Spinal cord (tissue), 9 donors: ENCODE measurements at regions not wholly inside any gene's neighbourhood (a gene's known extent, or its start where the extent isn't known, plus 50 kb on each side); places are given as distances from the start of the nearest gene placed in this dataset.
"Not testable (repeated sequence)": the region's sequence is repeated elsewhere in the genome, so short reads cannot be mapped to it uniquely, and the experiment has no call there.

Source experiments
- DNase-seq, 6 donors: peaks; one replicate each; pipeline versions ENCODE4 v3.0.0 to v3.0.0-alpha.2; 2013 to 2015; ENCODE audit warnings: low spot score in 6 of 6, low read depth in 4 of 6
- H3K27ac ChIP-seq: one replicate; pipeline ENCODE4 v1.5.1; 2013; ENCODE audit warnings: low read depth, low read length, control low read depth
- H3K27me3 ChIP-seq: one replicate; pipeline ENCODE4 v1.6.1; 2013; ENCODE audit warnings: low read length; ENCODE audit not compliant: control insufficient read depth, insufficient read depth
- H3K36me3 ChIP-seq: one replicate; pipeline ENCODE4 v1.6.1; 2013; ENCODE audit warnings: low read length; ENCODE audit not compliant: control insufficient read depth, insufficient read depth
- H3K4me1 ChIP-seq: one replicate; pipeline ENCODE4 v1.6.1; 2013; ENCODE audit warnings: low read length; ENCODE audit not compliant: control insufficient read depth, insufficient read depth
- H3K4me3 ChIP-seq: one replicate; pipeline ENCODE4 v1.5.1; 2013; ENCODE audit warnings: low read depth, low read length, control low read depth
- H3K9me3 ChIP-seq: one replicate; pipeline ENCODE4 v1.6.1; 2013; ENCODE audit warnings: low read length; ENCODE audit not compliant: control insufficient read depth, insufficient read depth
- WGBS: methylation state at CpG from one replicate; pipeline ENCODE4 v1.1.5; 2013; ENCODE audit warnings: missing lambda C conversion rate; ENCODE audit not compliant: insufficient coverage; 5-methylcytosine and 5-hydroxymethylcytosine counted together
- donor health status: healthy.

- no peaks in the 10 kb centered on the region for H3K4me1 ChIP-seq
- DNase-seq = no peak
- no peaks in the 10 kb centered on the region for H3K9me3 ChIP-seq
- H3K27me3 ChIP-seq = no peaks in the 10 kb centered on the region
- H3K4me3 ChIP-seq = no peak overlapping the region
- WGBS = no CpG with 5 or more reads among the region's 1 CpG
- no peaks in the 10 kb centered on the region for H3K36me3 ChIP-seq
- H3K27ac ChIP-seq = no peak overlapping the region
These were observed 588.0 kb upstream of the LRRN3 start for GRCh38 chr7:110502888-110503465.

GRCh38 chr7:110507369-110507768, 583.6 kb upstream of the LRRN3 start:
- Histone ChIP-seq H3K4me3 (no peak overlapping the region), H3K27ac (no peak overlapping the region), H3K9me3 (no peaks in the 10 kb centered on the region), H3K4me1 (no peaks in the 10 kb centered on the region), H3K27me3 (no peaks in the 10 kb centered on the region), H3K36me3 (no peaks in the 10 kb centered on the region)
- peak in 1 of 6 donors; percentile 24 for DNase-seq
- WGBS = no CpG with 5 or more reads among the region's 1 CpG

DNA sequence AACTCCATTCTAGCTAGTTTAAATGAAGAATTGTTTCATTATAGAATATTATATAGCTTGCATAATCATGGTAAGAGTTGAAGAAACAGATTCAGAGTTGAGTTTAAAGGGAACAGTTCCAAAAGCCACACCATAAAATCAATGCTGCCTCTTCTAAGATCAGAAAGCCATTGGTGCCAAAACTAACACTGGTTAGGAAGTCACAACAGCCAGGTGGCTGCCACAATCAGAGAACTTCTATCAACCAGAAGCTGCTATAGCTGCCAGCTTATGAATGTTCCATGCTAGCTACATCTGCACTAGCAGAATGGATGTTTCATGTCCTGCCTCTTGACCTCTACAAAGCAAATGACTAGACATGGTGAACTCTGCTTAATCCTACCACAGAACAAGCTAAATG, 583.1 kb upstream of the LRRN3 start:
- Histone ChIP-seq H3K36me3 (no peaks in the 10 kb centered on the region), H3K27me3 (no peaks in the 10 kb centered on the region), H3K4me1 (no peaks in the 10 kb centered on the region), H3K27ac (no peak overlapping the region), H3K4me3 (no peak overlapping the region), H3K9me3 (no peaks in the 10 kb centered on the region)
- peak in 1 of 6 donors; percentile 6 for DNase-seq

DNA sequence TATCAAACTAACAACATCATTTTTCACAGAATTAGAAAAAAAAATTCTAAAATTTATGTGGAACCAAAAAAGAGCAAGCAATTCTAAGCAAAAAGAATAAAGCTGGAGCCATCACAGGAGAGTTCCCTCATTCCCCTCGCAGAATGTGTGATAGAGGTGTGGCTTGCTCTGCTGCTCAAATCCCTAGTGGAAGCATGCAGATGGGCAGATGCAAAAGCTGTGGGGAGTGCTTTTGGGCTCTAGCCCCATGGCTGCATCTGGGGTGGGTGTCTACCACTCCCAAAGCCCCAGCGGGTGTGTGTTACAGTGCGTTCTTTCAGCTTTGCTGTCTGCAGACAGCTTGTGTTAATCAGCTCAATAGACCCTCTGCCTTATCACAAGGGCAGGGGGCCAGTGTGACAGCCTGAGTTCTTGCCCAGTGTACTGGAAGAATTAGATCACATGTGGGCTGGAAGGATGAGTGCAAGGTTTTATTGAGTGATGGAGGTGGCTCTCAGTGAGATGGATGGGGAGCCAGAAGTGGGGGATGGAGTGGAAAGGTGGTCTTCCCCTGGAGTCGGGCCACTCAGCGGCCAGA, 575.9 kb upstream of the LRRN3 start:
- not testable (repeated sequence) for H3K4me3 ChIP-seq, H3K9me3 ChIP-seq, H3K36me3 ChIP-seq, H3K4me1 ChIP-seq, H3K27ac ChIP-seq, H3K27me3 ChIP-seq
- WGBS = 29% methylated on average over 3 of the region's 5 CpGs
- peak in 1 of 6 donors; percentile 3 for DNase-seq

DNA sequence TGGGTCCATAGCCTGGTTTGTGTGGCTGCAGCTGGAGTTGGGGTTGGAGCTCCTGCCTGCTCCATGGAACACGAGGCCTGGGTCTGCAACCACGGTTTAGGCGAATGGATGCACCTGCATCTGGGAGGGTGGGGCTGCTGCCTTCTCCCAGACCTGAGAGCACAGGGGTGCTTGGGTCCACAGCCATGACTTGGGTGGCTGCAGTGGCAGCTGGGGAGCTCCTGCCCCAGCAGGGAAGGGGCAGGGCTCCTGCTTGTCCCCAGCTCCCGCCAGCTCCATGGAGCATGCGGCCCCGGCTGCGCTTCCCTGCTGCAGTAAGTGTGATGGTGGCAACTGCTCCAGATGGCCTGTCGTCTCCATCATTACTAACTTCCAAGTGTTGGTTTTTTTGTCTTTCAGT, 571.1 kb upstream of the LRRN3 start:
- Histone ChIP-seq H3K36me3 (no peaks in the 10 kb centered on the region), H3K27me3 (no peaks in the 10 kb centered on the region), H3K4me1 (no peaks in the 10 kb centered on the region), H3K4me3 (no peak overlapping the region), H3K27ac (no peak overlapping the region), H3K9me3 (peaks cover 3% of the 10 kb centered on the region)
- no peak for DNase-seq
- 99% methylated on average over 7 of the region's 8 CpGs for WGBS

GRCh38 chr7:110521357-110521911, 569.5 kb upstream of the LRRN3 start:
- DNase-seq = peak in 2 of 6 donors; percentile 60 to 70

DNA sequence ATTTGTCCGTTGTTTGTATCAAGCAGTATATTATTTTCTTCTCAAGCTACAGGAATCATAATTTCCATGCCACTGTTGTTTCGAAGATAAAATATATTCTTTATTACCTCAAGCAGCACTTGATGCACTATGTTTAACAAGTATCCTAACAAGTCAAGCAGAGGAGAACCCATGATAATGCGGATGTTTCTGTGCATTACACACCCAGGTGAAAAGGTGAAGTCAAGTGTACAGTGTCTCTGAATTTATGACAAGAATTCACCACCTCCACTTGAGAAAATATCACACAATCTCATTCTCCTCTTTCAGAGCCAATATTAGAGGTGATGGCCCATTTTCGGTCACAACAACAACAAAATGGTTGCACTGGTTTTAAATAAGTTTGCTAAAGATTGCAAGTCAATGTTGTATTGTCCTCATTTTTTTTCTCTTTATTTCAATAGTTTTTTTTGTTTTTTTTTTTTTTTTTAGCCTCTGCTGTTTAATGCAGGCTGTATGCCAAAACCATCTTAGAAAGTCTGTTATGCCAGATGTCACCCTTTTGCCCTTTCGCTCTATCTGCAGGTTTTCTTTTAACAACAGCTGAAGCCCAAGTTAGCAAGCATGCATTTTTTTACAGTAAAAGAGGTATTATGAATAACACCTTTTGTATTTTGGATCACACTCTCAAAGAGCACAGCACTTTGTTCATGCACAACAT, 568.7 kb upstream of the LRRN3 start:
- no peaks in the 10 kb centered on the region for H3K27me3 ChIP-seq
- no CpG with 5 or more reads among the region's 5 CpGs for WGBS
- no peak overlapping the region for H3K27ac ChIP-seq
- peaks cover 3% of the 10 kb centered on the region for H3K9me3 ChIP-seq
- no peaks in the 10 kb centered on the region for H3K4me1 ChIP-seq
- no peak overlapping the region for H3K4me3 ChIP-seq
- H3K36me3 ChIP-seq = no peaks in the 10 kb centered on the region
- DNase-seq = peak in 2 of 6 donors; percentile 79 to 90

More at GRCh38 chr7:110521357-110521911, 569.5 kb upstream of the LRRN3 start:
- no peak overlapping the region for H3K4me3 ChIP-seq
- no peaks in the 10 kb centered on the region for H3K36me3 ChIP-seq
- H3K9me3 ChIP-seq = peaks cover 3% of the 10 kb centered on the region
- H3K27ac ChIP-seq = no peak overlapping the region
- WGBS = 37% methylated on average over 2 of the region's 8 CpGs
- no peaks in the 10 kb centered on the region for H3K27me3 ChIP-seq
- H3K4me1 ChIP-seq = no peaks in the 10 kb centered on the region

GRCh38 chr7:110522761-110523200, 568.1 kb upstream of the LRRN3 start:
- Histone ChIP-seq H3K4me1 (no peaks in the 10 kb centered on the region), H3K4me3 (no peak overlapping the region), H3K27me3 (no peaks in the 10 kb centered on the region), H3K9me3 (peaks cover 3% of the 10 kb centered on the region), H3K27ac (no peak overlapping the region), H3K36me3 (no peaks in the 10 kb centered on the region)
- no CpG with 5 or more reads among the region's 3 CpGs for WGBS
- DNase-seq = peak in 3 of 6 donors; percentile 4 to 69 (median 46)

GRCh38 chr7:110529175-110529574, 561.8 kb upstream of the LRRN3 start:
- Histone ChIP-seq H3K9me3 (peaks cover 1% of the 10 kb centered on the region), H3K27ac (no peak overlapping the region), H3K36me3 (no peaks in the 10 kb centered on the region), H3K27me3 (no peaks in the 10 kb centered on the region), H3K4me3 (no peak overlapping the region), H3K4me1 (no peaks in the 10 kb centered on the region)
- no peak for DNase-seq
- 100% methylated on average over 1 of the region's 2 CpGs for WGBS

DNA sequence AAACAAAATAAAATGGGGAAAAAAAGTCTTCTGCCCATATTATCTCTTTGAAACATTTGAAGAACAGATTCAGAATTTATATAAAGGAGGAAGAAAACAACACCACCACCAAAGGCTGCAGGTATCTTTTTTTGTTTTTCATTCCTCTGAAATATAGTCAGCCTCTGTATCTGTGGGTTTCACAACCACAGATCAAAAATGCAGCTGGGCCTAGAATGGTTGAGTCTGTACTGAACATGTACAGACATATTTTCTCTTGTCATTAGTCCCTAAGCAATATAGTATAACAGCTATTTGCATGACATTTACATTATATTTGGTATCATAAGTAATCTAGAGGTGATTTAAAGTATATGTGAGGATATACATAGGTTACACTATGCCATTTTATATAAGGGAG, 559.7 kb upstream of the LRRN3 start:
- peaks cover 1% of the 10 kb centered on the region for H3K9me3 ChIP-seq

More for the DNA sequence above, 559.7 kb upstream of the LRRN3 start:
- Histone ChIP-seq H3K36me3 (no peaks in the 10 kb centered on the region), H3K4me1 (no peaks in the 10 kb centered on the region), H3K27me3 (no peaks in the 10 kb centered on the region), H3K27ac (no peak overlapping the region), H3K4me3 (no peak overlapping the region)
- no peak for DNase-seq
